AG10803 (cell line): ENCODE measurements at regions not wholly inside any gene's neighbourhood (a gene's known extent, or its start where the extent isn't known, plus 50 kb on each side); places are given as distances from the start of the nearest gene placed in this dataset.

Source experiments
- DNase-seq: peaks from one replicate; pipeline ENCODE4 v3.0.0; 2010; ENCODE audit warnings: low read depth
- H3K4me3 ChIP-seq: 2 replicates; pipeline ENCODE4 v1.5.1; 2011; ENCODE audit warnings: mild to moderate bottlenecking, low read length, control low read depth
- TF ChIP-seq, protein P1 (sequence below): conservative IDR thresholded peaks from 2 replicates; pipeline ENCODE4 v1.5.1; 2011; ENCODE audit warnings: mild to moderate bottlenecking, low read length, control low read depth, inconsistent platforms

DNA sequence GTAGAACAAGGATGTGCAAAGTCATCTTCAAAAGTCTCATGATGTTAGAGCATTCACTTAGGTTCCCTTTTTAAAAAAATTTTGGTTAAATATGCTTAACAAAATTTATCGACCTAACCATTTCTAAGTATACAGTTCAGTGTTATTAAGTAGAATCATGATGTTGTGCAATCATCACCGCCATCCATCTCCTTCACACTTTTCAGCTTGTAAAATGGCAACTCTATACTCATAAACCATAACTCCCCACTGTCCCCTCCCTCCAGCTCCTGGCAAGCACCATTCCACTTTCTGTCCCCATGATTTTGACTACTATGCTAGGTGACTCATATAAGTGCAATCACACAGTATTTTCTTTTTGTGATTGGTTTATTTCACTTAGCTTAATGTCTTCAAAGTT lies 895.0 kb downstream of the TBL1XR1 start:
- no peak overlapping the region for H3K4me3 ChIP-seq
- TF ChIP-seq, protein P1, sequence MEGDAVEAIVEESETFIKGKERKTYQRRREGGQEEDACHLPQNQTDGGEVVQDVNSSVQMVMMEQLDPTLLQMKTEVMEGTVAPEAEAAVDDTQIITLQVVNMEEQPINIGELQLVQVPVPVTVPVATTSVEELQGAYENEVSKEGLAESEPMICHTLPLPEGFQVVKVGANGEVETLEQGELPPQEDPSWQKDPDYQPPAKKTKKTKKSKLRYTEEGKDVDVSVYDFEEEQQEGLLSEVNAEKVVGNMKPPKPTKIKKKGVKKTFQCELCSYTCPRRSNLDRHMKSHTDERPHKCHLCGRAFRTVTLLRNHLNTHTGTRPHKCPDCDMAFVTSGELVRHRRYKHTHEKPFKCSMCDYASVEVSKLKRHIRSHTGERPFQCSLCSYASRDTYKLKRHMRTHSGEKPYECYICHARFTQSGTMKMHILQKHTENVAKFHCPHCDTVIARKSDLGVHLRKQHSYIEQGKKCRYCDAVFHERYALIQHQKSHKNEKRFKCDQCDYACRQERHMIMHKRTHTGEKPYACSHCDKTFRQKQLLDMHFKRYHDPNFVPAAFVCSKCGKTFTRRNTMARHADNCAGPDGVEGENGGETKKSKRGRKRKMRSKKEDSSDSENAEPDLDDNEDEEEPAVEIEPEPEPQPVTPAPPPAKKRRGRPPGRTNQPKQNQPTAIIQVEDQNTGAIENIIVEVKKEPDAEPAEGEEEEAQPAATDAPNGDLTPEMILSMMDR, result no peak
- DNase-seq, result no peak

DNA sequence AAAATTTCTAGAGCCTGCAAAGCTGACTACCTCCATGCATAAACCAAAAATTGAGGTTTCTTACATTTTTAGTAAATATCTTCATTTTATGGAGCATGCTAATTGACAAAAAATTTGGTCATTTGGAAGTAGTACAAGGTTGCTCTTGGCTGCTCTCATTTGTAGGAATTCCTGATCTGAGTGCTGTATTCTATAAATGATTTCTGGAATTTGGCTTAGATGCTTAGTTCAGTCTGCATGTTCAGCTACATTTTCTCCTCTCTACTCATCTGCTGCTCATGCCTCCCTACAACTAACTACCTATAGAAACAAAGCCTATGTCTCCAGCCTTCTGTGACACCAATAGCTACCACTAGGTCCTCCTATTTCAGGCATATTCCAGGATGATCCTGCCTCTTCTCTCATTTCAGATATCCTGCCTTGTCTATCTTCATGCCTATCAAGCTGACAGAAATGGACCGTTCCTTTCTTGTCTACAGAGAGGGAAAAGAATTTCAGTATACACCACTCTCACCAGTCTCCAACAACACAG lies 901.1 kb downstream of the TBL1XR1 start:
- TF ChIP-seq, protein P1, result no peak
- peak; percentile 9 for DNase-seq
- no peak overlapping the region for H3K4me3 ChIP-seq

DNA sequence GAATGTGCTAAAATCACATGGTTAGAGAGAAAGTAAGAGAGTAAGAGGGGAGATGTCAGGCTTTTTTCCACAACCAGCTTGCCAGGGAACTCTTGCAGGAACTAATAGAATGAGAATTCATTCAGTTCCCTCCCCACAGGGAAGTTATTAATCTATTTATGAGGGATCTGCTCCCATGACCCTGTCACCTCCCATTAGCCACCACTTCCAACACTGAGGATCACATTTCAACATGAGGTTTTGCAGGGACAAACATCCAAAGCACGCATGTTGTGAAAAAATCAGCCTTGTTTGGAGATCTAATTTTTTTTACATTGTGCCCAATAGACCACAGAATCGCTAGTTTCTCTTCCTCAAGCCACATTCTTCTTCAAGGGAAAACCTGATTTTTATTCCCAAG lies 904.0 kb downstream of the TBL1XR1 start:
- no peak overlapping the region for H3K4me3 ChIP-seq
- TF ChIP-seq, protein P1, result no peak
- peak; percentile 38 for DNase-seq

DNA sequence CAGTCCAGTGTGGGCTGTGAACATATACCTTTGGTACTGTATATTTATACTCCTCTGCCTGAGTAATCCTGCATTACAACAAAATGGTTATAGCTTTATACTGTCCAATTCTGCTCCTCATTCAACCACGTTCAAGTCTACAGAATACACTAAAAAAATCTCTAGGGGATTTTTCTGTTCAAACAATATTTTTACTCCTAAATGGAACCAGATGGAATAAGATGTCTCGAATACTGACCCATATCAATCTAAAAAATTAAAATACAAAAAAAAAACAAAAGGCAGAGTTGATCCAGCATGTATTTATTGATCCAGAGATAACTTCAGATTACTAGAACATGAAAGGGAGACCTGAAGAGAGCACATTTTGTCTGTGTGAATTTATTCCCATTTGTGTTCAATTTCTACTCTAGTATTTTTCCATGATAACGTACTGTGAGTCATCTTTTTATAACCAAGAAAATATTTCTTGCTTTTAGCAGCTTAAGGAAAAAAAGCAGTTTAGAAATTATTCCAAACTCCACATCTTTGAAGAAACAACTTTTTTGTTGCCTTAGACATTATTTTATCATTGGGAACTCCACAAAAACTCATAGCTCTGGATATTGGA lies 910.7 kb downstream of the TBL1XR1 start:
- DNase-seq, result no peak
- TF ChIP-seq, protein P1, result no peak
- H3K4me3 ChIP-seq, result no peak overlapping the region

DNA sequence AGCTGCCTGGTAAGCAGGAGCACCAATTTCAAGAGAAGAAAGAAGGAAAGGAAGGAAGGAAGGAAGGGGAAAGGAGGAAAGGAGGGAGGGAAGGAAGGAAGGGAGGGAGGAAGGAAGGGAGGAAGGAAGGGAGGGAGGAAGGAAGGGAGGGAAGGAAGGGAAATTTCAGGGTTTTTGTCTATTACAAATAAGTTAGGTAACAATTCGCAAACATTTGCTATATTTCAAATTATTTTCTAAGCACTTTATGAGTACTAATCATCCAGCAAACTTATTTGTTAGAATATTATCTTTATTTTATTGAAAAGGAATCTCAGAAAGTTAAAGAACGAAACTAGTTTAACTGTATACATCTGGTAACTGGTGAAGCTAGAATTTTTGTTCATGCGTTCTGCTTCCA lies 921.7 kb downstream of the TBL1XR1 start:
- TF ChIP-seq, protein P1, result no peak

DNA sequence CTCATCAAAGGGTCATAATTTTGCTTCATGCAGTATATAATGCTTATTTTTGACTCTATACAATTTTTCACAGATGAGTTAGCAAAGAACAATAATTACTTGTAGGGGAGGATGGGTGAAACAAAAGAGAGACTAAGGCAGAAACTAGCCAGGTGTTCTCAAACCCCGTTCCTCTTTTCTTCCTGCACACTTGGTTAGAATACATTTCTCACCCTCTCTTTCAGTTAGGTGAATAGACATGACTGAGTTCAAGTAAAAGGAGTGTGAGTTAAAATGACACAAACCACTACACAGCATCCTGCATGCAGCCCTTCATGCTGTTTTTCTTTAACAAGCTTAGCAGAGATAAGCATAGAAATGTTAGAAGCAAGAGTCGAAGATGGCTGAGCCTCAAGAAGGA lies 922.2 kb downstream of the TBL1XR1 start:
- TF ChIP-seq, protein P1, result no peak
- H3K4me3 ChIP-seq, result no peak overlapping the region
- no peak for DNase-seq

More for the DNA sequence above, 921.7 kb downstream of the TBL1XR1 start:
- H3K4me3 ChIP-seq, result no peak overlapping the region
- DNase-seq, result no peak

DNA sequence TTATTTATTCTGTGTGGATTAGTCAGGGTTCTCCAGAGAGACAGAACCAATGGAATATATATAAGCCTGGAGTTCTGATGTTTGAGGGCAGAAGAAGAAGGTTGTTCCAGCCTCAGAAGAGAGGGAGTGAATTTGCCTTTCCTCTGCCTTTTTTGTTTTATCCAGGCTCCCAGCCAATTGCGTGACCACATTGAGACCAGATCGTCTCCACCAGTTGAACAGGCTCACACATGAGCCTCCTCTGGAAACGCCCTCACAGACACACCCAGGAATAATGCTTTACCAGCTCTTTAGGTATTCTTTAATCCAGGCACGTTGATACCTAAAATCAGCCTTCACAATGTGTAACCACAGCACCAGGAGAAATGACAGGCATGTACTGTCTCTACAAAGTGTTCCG lies 923.1 kb downstream of the TBL1XR1 start:
- DNase-seq, result no peak
- TF ChIP-seq, protein P1, result no peak
- no peak overlapping the region for H3K4me3 ChIP-seq
